GM23338 (cell line): ENCODE measurements at regions not wholly inside any gene's neighbourhood (a gene's known extent, or its start where the extent isn't known, plus 50 kb on each side); places are given as distances from the start of the nearest gene placed in this dataset.

Experiments
- ATAC-seq: fragments of 200-7000 bp; cut with Tn5 transposase; 3 replicates; pipeline ENCODE4 v1.9.1; 2020
- DNase-seq: peaks from one replicate; pipeline ENCODE4 v3.0.0-alpha.2; 2015; ENCODE audit warnings: low spot score
- H2AFZ ChIP-seq: fragments of 200-600 bp; sonication (generic); 2 replicates; pipeline ENCODE4 v1.8.0; 2016; ENCODE audit warnings: antibody characterized with exemption, mild to moderate bottlenecking, moderate library complexity
- H3F3A ChIP-seq: fragments of 200-600 bp; sonication (generic); replicated peaks from 2 replicates; pipeline ENCODE4 v1.8.0; 2017; ENCODE audit warnings: antibody characterized with exemption, mixed run types, low read depth
- H3K27ac ChIP-seq: fragments of 200-600 bp; sonication (generic); 2 replicates; pipeline ENCODE4 v1.6.1; 2016; ENCODE audit warnings: low read depth
- H3K27me3 ChIP-seq: fragments of 200-600 bp; sonication (generic); 2 replicates; pipeline ENCODE4 v1.8.0; 2016; ENCODE audit warnings: mild to moderate bottlenecking, mixed run types, moderate library complexity; ENCODE audit not compliant: insufficient read depth
- H3K36me3 ChIP-seq: fragments of 200-600 bp; sonication (generic); 2 replicates; pipeline ENCODE4 v1.8.0; 2016; ENCODE audit warnings: mild to moderate bottlenecking; ENCODE audit not compliant: insufficient read depth
- H3K4me1 ChIP-seq: fragments of 200-600 bp; sonication (generic); 2 replicates; pipeline ENCODE4 v1.8.0; 2016; ENCODE audit warnings: mild to moderate bottlenecking, moderate library complexity; ENCODE audit not compliant: insufficient read depth
- H3K4me2 ChIP-seq: fragments of 200-600 bp; sonication (generic); 2 replicates; pipeline ENCODE4 v1.7.1; 2017; ENCODE audit warnings: mixed run types
- H3K4me3 ChIP-seq: fragments of 200-600 bp; sonication (generic); 2 replicates; pipeline ENCODE4 v1.6.1; 2016; ENCODE audit warnings: mixed run types
- H3K79me2 ChIP-seq: fragments of 200-600 bp; sonication (generic); replicated peaks from 2 replicates; pipeline ENCODE4 v1.8.0; 2017; ENCODE audit warnings: mild to moderate bottlenecking; ENCODE audit not compliant: insufficient read depth
- H3K9me2 ChIP-seq: fragments of 200-600 bp; sonication (generic); 2 replicates; pipeline ENCODE4 v1.8.0; 2017; ENCODE audit not compliant: insufficient read depth
- H4K20me1 ChIP-seq: fragments of 200-600 bp; sonication (generic); replicated peaks from 2 replicates; pipeline ENCODE4 v1.8.0; 2017; ENCODE audit warnings: mild to moderate bottlenecking; ENCODE audit not compliant: insufficient read depth
- H3K27ac Mint-ChIP-seq: 2 replicates; pipeline ENCODE4 v1.8.0; 2020; ENCODE audit warnings: inconsistent platforms, mild to moderate bottlenecking, moderate library complexity, mixed read lengths
- H3K27me3 Mint-ChIP-seq: 3 replicates; pipeline ENCODE4 v1.8.0; 2022; ENCODE audit warnings: low read depth, mild to moderate bottlenecking, moderate library complexity, mixed read lengths, inconsistent platforms; ENCODE audit not compliant: insufficient read depth, poor library complexity
- H3K36me3 Mint-ChIP-seq: 3 replicates; pipeline ENCODE4 v1.8.0; 2021; ENCODE audit warnings: low read depth, mild to moderate bottlenecking, inconsistent platforms, moderate library complexity, mixed read lengths
- H3K4me1 Mint-ChIP-seq: 3 replicates; pipeline ENCODE4 v1.8.0; 2020; ENCODE audit warnings: mild to moderate bottlenecking, inconsistent platforms, mixed read lengths
- H3K4me3 Mint-ChIP-seq: 3 replicates; pipeline ENCODE4 v1.8.0; 2021; ENCODE audit warnings: moderate library complexity, mild to moderate bottlenecking, inconsistent platforms, mixed read lengths
- H3K9me3 Mint-ChIP-seq: 3 replicates; pipeline ENCODE4 v1.8.0; 2020; ENCODE audit warnings: moderate library complexity, mild to moderate bottlenecking, inconsistent platforms, mixed read lengths
- CTCF ChIP-seq, 2 experiments: fragments of 200-600 bp in 1 of 2; sonication (generic) in 1 of 2; conservative IDR thresholded peaks; 2 replicates each; pipeline versions ENCODE4 v1.5.1 to v1.6.1; 2016 to 2017; ENCODE audit warnings: antibody characterized with exemption in 2 of 2, low read depth in 2 of 2, mild to moderate bottlenecking in 2 of 2, moderate library complexity in 1 of 2
- EZH2 ChIP-seq: fragments of 200-600 bp; sonication (generic); IDR thresholded peaks from one replicate; pipeline ENCODE4 v1.8.0; 2017; ENCODE audit warnings: antibody characterized with exemption, mild to moderate bottlenecking, low read depth; ENCODE audit not compliant: unreplicated experiment
- JUNB ChIP-seq: IDR thresholded peaks from one replicate; pipeline ENCODE4 v1.6.1; 2016; ENCODE audit warnings: antibody characterized with exemption; ENCODE audit not compliant: unreplicated experiment
- NANOG ChIP-seq: IDR thresholded peaks from 2 replicates; pipeline ENCODE4 v1.6.1; 2016; ENCODE audit warnings: antibody characterized with exemption, borderline replicate concordance
- POLR2AphosphoS5 ChIP-seq: IDR thresholded peaks from 2 replicates; pipeline ENCODE4 v1.6.1; 2016; ENCODE audit warnings: antibody characterized with exemption, low read depth
- ZNF114 ChIP-seq: fragments of 250-450 bp; sonication (Bioruptor Pico); IDR thresholded peaks from 2 replicates; pipeline ENCODE4 v1.5.0; 2020; ENCODE audit warnings: mild to moderate bottlenecking, moderate library complexity
- ZNF462 ChIP-seq: fragments of 250-450 bp; sonication (Bioruptor Pico); IDR thresholded peaks from 2 replicates; pipeline ENCODE4 v1.5.0; 2020; ENCODE audit warnings: mild to moderate bottlenecking, moderate library complexity

- H3K36me3 Mint-ChIP-seq: no peaks in the 10 kb centered on the region
- peaks cover 1% of the 10 kb centered on the region for H3K27me3 Mint-ChIP-seq
Measured at GRCh38 chr2:106037262-106037661, 156.8 kb downstream of the UXS1 start.

More at GRCh38 chr2:106037262-106037661, 156.8 kb downstream of the UXS1 start:
- H3K79me2 ChIP-seq: no peaks in the 10 kb centered on the region
- no peak overlapping the region for H3K27ac ChIP-seq
- H3K27ac Mint-ChIP-seq: no peak overlapping the region
- H3F3A ChIP-seq: no peaks in the 10 kb centered on the region
- DNase-seq (peak; percentile 19), ATAC-seq (peak; percentile 68)
- H3K36me3 ChIP-seq: no peaks in the 10 kb centered on the region
- H3K9me2 ChIP-seq: peaks cover 16% of the 10 kb centered on the region; the same call in 1 of the 2 replicates
- H3K27me3 ChIP-seq: no peaks in the 10 kb centered on the region
- 0 out of 3 replicates have a peak, but pooled peaks cover 2% of the 10 kb centered on the region for H3K4me1 Mint-ChIP-seq
- no peak for TF ChIP-seq POLR2AphosphoS5
- TF ChIP-seq ZNF114 (CRISPR knock-in tag): no peak
- TF ChIP-seq CTCF (conservative IDR thresholded peaks at IDR 0.05; ENCODE audit: low read depth in 2 of 2): 0 out of 4 replicates have a peak, but pooled peaks of 1 of the 2 experiments have one; percentile 12
- TF ChIP-seq ZNF462 (CRISPR knock-in tag): no peak
- TF ChIP-seq NANOG: no peak
- TF ChIP-seq JUNB: no peak
- TF ChIP-seq EZH2: no peak
- H3K4me3 Mint-ChIP-seq: no peak overlapping the region
- peaks cover 8% of the 10 kb centered on the region; the same call in 2 of the 3 replicates for H3K9me3 Mint-ChIP-seq
- no peaks in the 10 kb centered on the region for H3K4me1 ChIP-seq
- H2AFZ ChIP-seq: no peak overlapping the region
- H4K20me1 ChIP-seq: no peaks in the 10 kb centered on the region
- H3K4me2 ChIP-seq: no peak overlapping the region
- no peak overlapping the region for H3K4me3 ChIP-seq
